ENCODE measurements at regions not wholly inside any gene's neighbourhood (a gene's known extent, or its start where the extent isn't known, plus 50 kb on each side); places are given as distances from the start of the nearest gene placed in this dataset.

- TF ChIP-seq CTCF (IDR thresholded peaks at IDR 0.05; ENCODE audit: low read length) (no peak), EZH2 (IDR thresholded peaks at IDR 0.05; ENCODE audit: borderline replicate concordance, low read length) (no peak)
Observed at GRCh38 chr6:62711750-62712149, 425.7 kb upstream of the KHDRBS2 start.

Data from OCI-LY1 (cell line).